ENCODE measurements at regions not wholly inside any gene's neighbourhood (a gene's known extent, or its start where the extent isn't known, plus 50 kb on each side); places are given as distances from the start of the nearest gene placed in this dataset.

DNA sequence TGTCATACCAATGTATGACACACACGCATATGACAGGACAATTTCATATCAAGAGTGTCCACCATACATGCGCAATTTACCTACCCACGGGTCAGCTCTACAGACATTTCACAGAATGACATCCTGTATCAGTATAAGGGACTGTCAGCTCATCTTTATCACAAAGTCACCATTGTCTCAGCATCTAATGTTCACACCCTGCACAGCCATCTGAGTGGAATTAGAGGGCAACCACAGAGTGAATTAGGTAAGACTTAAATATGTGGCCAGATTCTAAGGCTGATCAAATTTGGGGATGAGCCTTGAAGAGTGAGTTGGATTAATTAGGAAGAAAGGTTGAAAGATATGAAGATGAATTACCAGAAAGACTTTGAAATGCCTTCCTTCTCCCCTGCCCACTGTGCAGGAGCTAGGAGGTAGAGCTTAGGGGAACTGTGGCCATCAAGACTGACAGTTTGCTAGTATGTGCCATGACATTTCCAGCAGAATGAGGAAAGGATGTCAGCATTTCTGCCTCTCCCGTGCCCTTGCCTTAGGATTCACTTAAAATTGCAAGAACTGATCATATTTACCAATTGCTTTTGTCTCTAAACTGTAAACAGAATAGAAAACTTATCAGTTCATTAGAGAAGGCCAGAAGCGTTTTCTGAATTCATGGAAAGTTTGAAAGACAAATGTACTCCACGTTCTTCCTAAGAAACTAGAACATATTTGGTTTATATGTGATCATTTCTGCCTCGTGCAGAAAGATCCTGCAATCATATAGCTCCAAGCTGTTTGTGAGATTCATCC is 121.1 kb downstream of the DDX1 start:
- TF ChIP-seq, protein P1, sequence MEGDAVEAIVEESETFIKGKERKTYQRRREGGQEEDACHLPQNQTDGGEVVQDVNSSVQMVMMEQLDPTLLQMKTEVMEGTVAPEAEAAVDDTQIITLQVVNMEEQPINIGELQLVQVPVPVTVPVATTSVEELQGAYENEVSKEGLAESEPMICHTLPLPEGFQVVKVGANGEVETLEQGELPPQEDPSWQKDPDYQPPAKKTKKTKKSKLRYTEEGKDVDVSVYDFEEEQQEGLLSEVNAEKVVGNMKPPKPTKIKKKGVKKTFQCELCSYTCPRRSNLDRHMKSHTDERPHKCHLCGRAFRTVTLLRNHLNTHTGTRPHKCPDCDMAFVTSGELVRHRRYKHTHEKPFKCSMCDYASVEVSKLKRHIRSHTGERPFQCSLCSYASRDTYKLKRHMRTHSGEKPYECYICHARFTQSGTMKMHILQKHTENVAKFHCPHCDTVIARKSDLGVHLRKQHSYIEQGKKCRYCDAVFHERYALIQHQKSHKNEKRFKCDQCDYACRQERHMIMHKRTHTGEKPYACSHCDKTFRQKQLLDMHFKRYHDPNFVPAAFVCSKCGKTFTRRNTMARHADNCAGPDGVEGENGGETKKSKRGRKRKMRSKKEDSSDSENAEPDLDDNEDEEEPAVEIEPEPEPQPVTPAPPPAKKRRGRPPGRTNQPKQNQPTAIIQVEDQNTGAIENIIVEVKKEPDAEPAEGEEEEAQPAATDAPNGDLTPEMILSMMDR (IDR thresholded peaks at IDR 0.05; ENCODE audit: borderline replicate concordance, extremely low read depth, low read length, poor library complexity, severe bottlenecking), result no peak
- TF ChIP-seq EZH2 (IDR thresholded peaks at IDR 0.05; ENCODE audit: borderline replicate concordance, low read depth, low read length, severe bottlenecking), result no peak

Data from DND-41 (cell line).